DND-41 (cell line): ENCODE measurements at regions not wholly inside any gene's neighbourhood (a gene's known extent, or its start where the extent isn't known, plus 50 kb on each side); places are given as distances from the start of the nearest gene placed in this dataset.

Experiments used
- ATAC-seq: fragments of 200-7000 bp; cut with Tn5 transposase; 3 replicates; pipeline ENCODE4 v1.9.1; 2021; ENCODE audit warnings: low read depth; ENCODE audit not compliant: insufficient read depth
- DNase-seq: peaks from one replicate; pipeline ENCODE4 v3.0.0-alpha.2; 2020
- H2AFZ ChIP-seq: 2 replicates; pipeline ENCODE4 v1.6.0; 2012; ENCODE audit warnings: low read depth, low read length
- H3K27ac ChIP-seq: 2 replicates; pipeline ENCODE4 v1.5.1; 2012; ENCODE audit warnings: low read length, inconsistent platforms
- H3K27me3 ChIP-seq: fragments of 200-600 bp; sonication (generic); 2 replicates; pipeline ENCODE4 v1.6.0; 2012; ENCODE audit warnings: low read length, mild to moderate bottlenecking, inconsistent platforms; ENCODE audit not compliant: insufficient read depth, poor library complexity
- H3K36me3 ChIP-seq: 2 replicates; pipeline ENCODE4 v1.5.1; 2012; ENCODE audit warnings: low read length, inconsistent platforms; ENCODE audit not compliant: insufficient read depth
- H3K4me1 ChIP-seq: 2 replicates; pipeline ENCODE4 v1.5.1; 2012; ENCODE audit warnings: mild to moderate bottlenecking, low read length; ENCODE audit not compliant: insufficient read depth
- H3K4me2 ChIP-seq: 2 replicates; pipeline ENCODE4 v1.6.0; 2012; ENCODE audit warnings: mild to moderate bottlenecking, moderate library complexity, low read length, inconsistent platforms; ENCODE audit not compliant: insufficient read depth
- H3K4me3 ChIP-seq, 2 experiments: fragments of 200-600 bp in 1 of 2; shearing (Covaris generic) in 1 of 2; 2 replicates each; pipeline ENCODE4 v1.5.1; 2012 to 2016; ENCODE audit warnings: inconsistent platforms in 2 of 2, low read length in 2 of 2, mild to moderate bottlenecking in 2 of 2, low read depth in 1 of 2, moderate library complexity in 1 of 2
- H3K79me2 ChIP-seq: 2 replicates; pipeline ENCODE4 v1.6.0; 2012; ENCODE audit warnings: low read length, inconsistent platforms; ENCODE audit not compliant: insufficient read depth
- H3K9ac ChIP-seq: 2 replicates; pipeline ENCODE4 v1.6.0; 2012; ENCODE audit warnings: low read depth, mild to moderate bottlenecking, inconsistent platforms, low read length, moderate library complexity
- H3K9me3 ChIP-seq: 2 replicates; pipeline ENCODE4 v1.5.1; 2012; ENCODE audit warnings: low read length, moderate library complexity, mild to moderate bottlenecking, inconsistent platforms; ENCODE audit not compliant: insufficient read depth, severe bottlenecking
- H4K20me1 ChIP-seq: 2 replicates; pipeline ENCODE4 v1.6.0; 2012; ENCODE audit warnings: low read length; ENCODE audit not compliant: insufficient read depth
- CTCF ChIP-seq: IDR thresholded peaks from 2 replicates; pipeline ENCODE4 v1.5.1; 2012; ENCODE audit warnings: borderline replicate concordance, low read length, moderate library complexity, mild to moderate bottlenecking; ENCODE audit not compliant: poor library complexity, severe bottlenecking; ENCODE audit errors: extremely low read depth
- EZH2 ChIP-seq: IDR thresholded peaks from 3 replicates; pipeline ENCODE4 v1.6.1; 2012; ENCODE audit warnings: borderline replicate concordance, low read depth, mild to moderate bottlenecking, moderate library complexity, low read length, inconsistent platforms; ENCODE audit not compliant: severe bottlenecking

GRCh38 chr11:22491555-22492225 lies 133.9 kb downstream of the FANCF start:
- H3K9me3 ChIP-seq = no peaks in the 10 kb centered on the region
- H3K36me3 ChIP-seq = no peaks in the 10 kb centered on the region
- H3K27ac ChIP-seq = no peak overlapping the region
- no peak overlapping the region for H3K4me3 ChIP-seq
- no peaks in the 10 kb centered on the region for H3K27me3 ChIP-seq
- no peak overlapping the region for H3K4me2 ChIP-seq
- peaks cover 15% of the 10 kb centered on the region for H3K4me1 ChIP-seq
- no peak overlapping the region for H2AFZ ChIP-seq
- no peaks in the 10 kb centered on the region for H4K20me1 ChIP-seq
- H3K79me2 ChIP-seq = no peaks in the 10 kb centered on the region
- H3K9ac ChIP-seq = no peak overlapping the region
- DNase-seq = no peak
- no peak for TF ChIP-seq EZH2
- no peak for TF ChIP-seq CTCF
- no peak for ATAC-seq

GRCh38 chr11:22479971-22480720 lies 142.0 kb downstream of the SLC17A6 start:
- H3K27me3 ChIP-seq = no peaks in the 10 kb centered on the region
- H3K9ac ChIP-seq = no peak overlapping the region
- DNase-seq (no peak), ATAC-seq (no peak)
- no peaks in the 10 kb centered on the region for H3K79me2 ChIP-seq
- no peaks in the 10 kb centered on the region for H3K9me3 ChIP-seq
- H3K4me3 ChIP-seq = no peak overlapping the region
- no peak overlapping the region for H3K27ac ChIP-seq
- H3K4me2 ChIP-seq = no peak overlapping the region
- H3K36me3 ChIP-seq = no peaks in the 10 kb centered on the region
- no peaks in the 10 kb centered on the region for H3K4me1 ChIP-seq
- TF ChIP-seq EZH2 = no peak
- TF ChIP-seq CTCF = no peak
- H4K20me1 ChIP-seq = no peaks in the 10 kb centered on the region
- no peak overlapping the region for H2AFZ ChIP-seq

GRCh38 chr11:22479208-22479607 lies 141.0 kb downstream of the SLC17A6 start:
- ATAC-seq (no peak), DNase-seq (no peak)
- H3K36me3 ChIP-seq = no peaks in the 10 kb centered on the region
- no peaks in the 10 kb centered on the region for H4K20me1 ChIP-seq
- no peaks in the 10 kb centered on the region for H3K9me3 ChIP-seq
- H3K79me2 ChIP-seq = no peaks in the 10 kb centered on the region
- H3K27me3 ChIP-seq = no peaks in the 10 kb centered on the region
- no peaks in the 10 kb centered on the region for H3K4me1 ChIP-seq
- H3K9ac ChIP-seq = no peak overlapping the region
- no peak overlapping the region for H3K4me3 ChIP-seq
- no peak overlapping the region for H3K4me2 ChIP-seq
- no peak overlapping the region for H2AFZ ChIP-seq
- no peak overlapping the region for H3K27ac ChIP-seq
- no peak for TF ChIP-seq CTCF
- TF ChIP-seq EZH2 = no peak
